HepG2 (cell line): ENCODE measurements at regions not wholly inside any gene's neighbourhood (a gene's known extent, or its start where the extent isn't known, plus 50 kb on each side); places are given as distances from the start of the nearest gene placed in this dataset.

Experiments
- ATAC-seq: fragments of 200-7000 bp; cut with Tn5 transposase; 3 replicates; pipeline ENCODE4 v1.9.1; 2020; ENCODE audit warnings: mild to moderate bottlenecking, moderate library complexity
- BruUV-seq: library from RNA; stranded (reverse); fragments of 400-500 nt; replicated peaks from 2 replicates; lab custom pipeline; 2021; lab: Mats Ljungman, UMichigan
- CTCF ChIA-PET: fragments of 300-600 bp; formaldehyde crosslinking; extraction: SDS; loops from one replicate; lab custom pipeline; 2021; ENCODE audit warnings: low total read pairs, inconsistent platforms, low intra/inter-chr PET ratio; lab: Yijun Ruan, JAX
- POLR2A ChIA-PET: fragments of 350-600 bp; sonication (Branson Sonifier 250); formaldehyde crosslinking; loops from one replicate; lab custom pipeline; 2020; ENCODE audit warnings: antibody characterized with exemption, inconsistent platforms; lab: Yijun Ruan, JAX
- DNase-seq: peaks from one replicate; pipeline ENCODE4 v3.0.0-alpha.2; 2015; ENCODE audit warnings: low spot score
- FAIRE-seq: peaks from 3 replicates; lab custom pipeline; 2011; peaks lifted over from hg19 to GRCh38; lab: Jason Lieb, UNC
- H2AFZ ChIP-seq: one replicate; pipeline ENCODE4 v1.6.1; 2011; ENCODE audit warnings: low read length, inconsistent platforms
- H3K27ac ChIP-seq: fragments of 300-600 bp; 3 replicates; pipeline ENCODE4 v1.8.0; 2011; ENCODE audit warnings: mixed run types, mild to moderate bottlenecking, mixed read lengths, low read length, inconsistent platforms; ENCODE audit not compliant: insufficient read depth; ENCODE audit errors: extremely low read length
- H3K27me3 ChIP-seq, 2 experiments: fragments of 200-600 bp in 1 of 2; 2 replicates in 1 of 2; 3 replicates in 1 of 2; pipeline versions ENCODE4 v1.6.0 to v1.8.0; 2011; ENCODE audit warnings: low read length in 2 of 2, mild to moderate bottlenecking in 2 of 2, moderate library complexity in 2 of 2, inconsistent platforms in 1 of 2; ENCODE audit not compliant: insufficient read depth in 2 of 2, control insufficient read depth in 1 of 2
- H3K36me3 ChIP-seq, 2 experiments: fragments of 200-600 bp in 1 of 2; replicated peaks in 1 of 2; 2 replicates in 1 of 2; 3 replicates in 1 of 2; pipeline versions ENCODE4 v1.5.1 to v1.8.0; 2011; ENCODE audit warnings: low read length in 2 of 2, inconsistent platforms in 1 of 2; ENCODE audit not compliant: insufficient read depth in 2 of 2, control insufficient read depth in 1 of 2
- H3K4me1 ChIP-seq: 2 replicates; pipeline ENCODE4 v1.5.1; 2012; ENCODE audit warnings: low read length, inconsistent platforms; ENCODE audit not compliant: insufficient read depth
- H3K4me2 ChIP-seq: 2 replicates; pipeline ENCODE4 v1.6.0; 2011; ENCODE audit warnings: low read depth, low read length, inconsistent platforms
- H3K4me3 ChIP-seq, 3 experiments: fragments of 200-600 bp in 1 of 3; sonication (generic), shearing (Covaris generic) in 1 of 3; replicated peaks in 1 of 3; 2 replicates each; pipeline ENCODE4 v1.5.1; 2011 to 2016; ENCODE audit warnings: low read length in 3 of 3, inconsistent platforms in 2 of 3, low read depth in 2 of 3, mild to moderate bottlenecking in 2 of 3, control low read depth in 1 of 3, mixed read lengths in 1 of 3; ENCODE audit not compliant: insufficient read depth in 1 of 3
- H3K79me2 ChIP-seq: one replicate; pipeline ENCODE4 v1.6.1; 2011; ENCODE audit warnings: low read length, inconsistent platforms; ENCODE audit not compliant: insufficient read depth
- H3K9ac ChIP-seq: 2 replicates; pipeline ENCODE4 v1.6.0; 2011; ENCODE audit warnings: mild to moderate bottlenecking, low read depth, low read length, inconsistent platforms; ENCODE audit not compliant: insufficient read depth
- H3K9me3 ChIP-seq: 2 replicates; pipeline ENCODE4 v1.5.1; 2012; ENCODE audit warnings: mild to moderate bottlenecking, low read length
- H4K20me1 ChIP-seq: 2 replicates; pipeline ENCODE4 v1.6.0; 2011; ENCODE audit warnings: inconsistent platforms, mild to moderate bottlenecking, low read length, moderate library complexity; ENCODE audit not compliant: insufficient read depth
- KDM4B ChIP-seq: sonication (generic); formaldehyde crosslinking; IDR thresholded peaks from 2 replicates; pipeline ENCODE4 v1.4.0; 2020; ENCODE audit warnings: missing genetic modification reagents
- PRPF4 ChIP-seq: fragments of 200-400 bp; formaldehyde crosslinking; IDR thresholded peaks from 2 replicates; pipeline ENCODE4 v1.6.1; 2016; ENCODE audit warnings: low read length, low read depth; ENCODE audit not compliant: poor library complexity, severe bottlenecking
- TEAD2 ChIP-seq: sonication (generic); formaldehyde crosslinking; IDR thresholded peaks from 2 replicates; pipeline ENCODE4 v1.9.0; 2021; ENCODE audit warnings: missing genetic modification reagents
- WIZ ChIP-seq: sonication (generic); formaldehyde crosslinking; IDR thresholded peaks from 2 replicates; pipeline ENCODE4 v1.5.1; 2020; ENCODE audit warnings: mild to moderate bottlenecking, missing genetic modification reagents
- ZFAT ChIP-seq: sonication (generic); formaldehyde crosslinking; conservative IDR thresholded peaks from 2 replicates; pipeline ENCODE4 v1.8.1; 2023; ENCODE audit warnings: missing genetic modification reagents, inconsistent platforms
- ZNF34 ChIP-seq: sonication (generic); formaldehyde crosslinking; IDR thresholded peaks from 2 replicates; pipeline ENCODE4 v1.4.0; 2020; ENCODE audit warnings: mild to moderate bottlenecking, missing genetic modification reagents, borderline replicate concordance
- ZNF780A ChIP-seq: sonication (generic); formaldehyde crosslinking; IDR thresholded peaks from 2 replicates; pipeline ENCODE4 v1.8.0; 2022; ENCODE audit warnings: mild to moderate bottlenecking, missing genetic modification reagents, moderate library complexity
- WGBS: methylation state at CpG from one replicate; pipeline ENCODE4 v1.1.6; 2017; ENCODE audit warnings: low lambda C conversion rate; 5-methylcytosine and 5-hydroxymethylcytosine counted together
- in situ Hi-C: cut with HindIII; loops from 2 replicates; pipeline ENCODE4 v1.10.0; 2017; ENCODE audit warnings: low pct_unique_long_range_greater_than_20kb; ENCODE audit not compliant: extremely low pct_ligation_motif_present
- intact Hi-C: fragments of 100-400 bp; cut with micrococcal nuclease; formaldehyde crosslinking; loops from one replicate; pipeline ENCODE4 v1.10.0; 2022; ENCODE audit not compliant: unreplicated experiment
- TF ChIP-seq, protein P1 (sequence below): sonication (generic); formaldehyde crosslinking; IDR thresholded peaks from 2 replicates; pipeline ENCODE4 v1.4.0; 2020; ENCODE audit warnings: missing genetic modification reagents, borderline replicate concordance
- TF ChIP-seq, protein P2 (sequence below): sonication (generic); formaldehyde crosslinking; IDR thresholded peaks from 2 replicates; pipeline ENCODE4 v1.8.1; 2023; ENCODE audit warnings: mild to moderate bottlenecking, missing genetic modification reagents, borderline replicate concordance
- TF ChIP-seq, protein P3 (sequence below): sonication (generic); formaldehyde crosslinking; IDR thresholded peaks from 2 replicates; pipeline ENCODE4 v1.5.1; 2020; ENCODE audit warnings: mild to moderate bottlenecking, missing genetic modification reagents, moderate library complexity
- TF ChIP-seq, protein P4 (sequence below): sonication (generic); formaldehyde crosslinking; IDR thresholded peaks from 2 replicates; pipeline ENCODE4 v1.4.0; 2020; ENCODE audit warnings: mild to moderate bottlenecking, missing genetic modification reagents, borderline replicate concordance

DNA sequence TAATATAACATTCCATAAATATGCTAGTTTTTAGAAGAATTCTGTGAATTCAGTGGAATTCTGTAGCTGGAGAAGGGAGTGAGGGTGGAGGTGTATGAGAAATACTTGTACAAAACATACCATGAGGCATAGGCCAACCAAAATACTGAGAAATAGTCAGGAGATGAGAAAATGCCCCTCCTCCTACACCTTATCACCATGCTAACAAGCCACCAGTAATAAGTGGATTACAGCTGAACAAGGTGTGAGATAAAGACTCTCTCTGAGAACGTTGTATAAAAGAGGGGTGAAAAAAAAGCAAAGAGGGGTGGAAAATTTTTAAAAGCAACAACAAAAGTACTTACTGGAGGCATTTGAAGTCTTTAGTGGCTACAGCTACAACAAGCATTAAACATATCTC is 90.4 kb upstream of the IGFBP3 start:
- H3K27ac ChIP-seq = no peak overlapping the region
- BruUV-seq = no TSS peak
- no peak overlapping the region for H3K9ac ChIP-seq
- intact Hi-C loops = no loop called here
- H3K27me3 ChIP-seq = peaks cover 0 to 6% of the 10 kb centered on the region in 2 experiments; a peak in 2 of 5 replicates
- H4K20me1 ChIP-seq = no peaks in the 10 kb centered on the region
- H2AFZ ChIP-seq = no peak overlapping the region
- POLR2A ChIA-PET = no interaction called here
- no peaks in the 10 kb centered on the region for H3K36me3 ChIP-seq
- FAIRE-seq = no peak
- in situ Hi-C loops = no loop called here
- H3K4me3 ChIP-seq = no peak overlapping the region
- WGBS = 0% methylated on average over 1 of the region's 1 CpG
- peaks cover 10% of the 10 kb centered on the region; the same call in 1 of the 2 replicates for H3K4me1 ChIP-seq
- CTCF ChIA-PET = no interaction called here
- no peaks in the 10 kb centered on the region for H3K79me2 ChIP-seq
- no peak for ATAC-seq
- H3K9me3 ChIP-seq = no peaks in the 10 kb centered on the region
- no peak for DNase-seq
- no peak overlapping the region for H3K4me2 ChIP-seq
- TF ChIP-seq, protein P1, sequence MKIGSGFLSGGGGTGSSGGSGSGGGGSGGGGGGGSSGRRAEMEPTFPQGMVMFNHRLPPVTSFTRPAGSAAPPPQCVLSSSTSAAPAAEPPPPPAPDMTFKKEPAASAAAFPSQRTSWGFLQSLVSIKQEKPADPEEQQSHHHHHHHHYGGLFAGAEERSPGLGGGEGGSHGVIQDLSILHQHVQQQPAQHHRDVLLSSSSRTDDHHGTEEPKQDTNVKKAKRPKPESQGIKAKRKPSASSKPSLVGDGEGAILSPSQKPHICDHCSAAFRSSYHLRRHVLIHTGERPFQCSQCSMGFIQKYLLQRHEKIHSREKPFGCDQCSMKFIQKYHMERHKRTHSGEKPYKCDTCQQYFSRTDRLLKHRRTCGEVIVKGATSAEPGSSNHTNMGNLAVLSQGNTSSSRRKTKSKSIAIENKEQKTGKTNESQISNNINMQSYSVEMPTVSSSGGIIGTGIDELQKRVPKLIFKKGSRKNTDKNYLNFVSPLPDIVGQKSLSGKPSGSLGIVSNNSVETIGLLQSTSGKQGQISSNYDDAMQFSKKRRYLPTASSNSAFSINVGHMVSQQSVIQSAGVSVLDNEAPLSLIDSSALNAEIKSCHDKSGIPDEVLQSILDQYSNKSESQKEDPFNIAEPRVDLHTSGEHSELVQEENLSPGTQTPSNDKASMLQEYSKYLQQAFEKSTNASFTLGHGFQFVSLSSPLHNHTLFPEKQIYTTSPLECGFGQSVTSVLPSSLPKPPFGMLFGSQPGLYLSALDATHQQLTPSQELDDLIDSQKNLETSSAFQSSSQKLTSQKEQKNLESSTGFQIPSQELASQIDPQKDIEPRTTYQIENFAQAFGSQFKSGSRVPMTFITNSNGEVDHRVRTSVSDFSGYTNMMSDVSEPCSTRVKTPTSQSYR (CRISPR knock-in tag) = no peak
- TF ChIP-seq, protein P2, sequence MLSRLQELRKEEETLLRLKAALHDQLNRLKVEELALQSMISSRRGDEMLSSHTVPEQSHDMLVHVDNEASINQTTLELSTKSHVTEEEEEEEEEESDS (CRISPR knock-in tag) = no peak
- TF ChIP-seq WIZ (no peak), ZFAT (CRISPR knock-in tag) (no peak), PRPF4 (no peak), KDM4B (no peak), ZNF34 (CRISPR knock-in tag) (no peak), ZNF780A (CRISPR knock-in tag) (no peak), TEAD2 (CRISPR knock-in tag) (no peak)
- TF ChIP-seq, protein P3, sequence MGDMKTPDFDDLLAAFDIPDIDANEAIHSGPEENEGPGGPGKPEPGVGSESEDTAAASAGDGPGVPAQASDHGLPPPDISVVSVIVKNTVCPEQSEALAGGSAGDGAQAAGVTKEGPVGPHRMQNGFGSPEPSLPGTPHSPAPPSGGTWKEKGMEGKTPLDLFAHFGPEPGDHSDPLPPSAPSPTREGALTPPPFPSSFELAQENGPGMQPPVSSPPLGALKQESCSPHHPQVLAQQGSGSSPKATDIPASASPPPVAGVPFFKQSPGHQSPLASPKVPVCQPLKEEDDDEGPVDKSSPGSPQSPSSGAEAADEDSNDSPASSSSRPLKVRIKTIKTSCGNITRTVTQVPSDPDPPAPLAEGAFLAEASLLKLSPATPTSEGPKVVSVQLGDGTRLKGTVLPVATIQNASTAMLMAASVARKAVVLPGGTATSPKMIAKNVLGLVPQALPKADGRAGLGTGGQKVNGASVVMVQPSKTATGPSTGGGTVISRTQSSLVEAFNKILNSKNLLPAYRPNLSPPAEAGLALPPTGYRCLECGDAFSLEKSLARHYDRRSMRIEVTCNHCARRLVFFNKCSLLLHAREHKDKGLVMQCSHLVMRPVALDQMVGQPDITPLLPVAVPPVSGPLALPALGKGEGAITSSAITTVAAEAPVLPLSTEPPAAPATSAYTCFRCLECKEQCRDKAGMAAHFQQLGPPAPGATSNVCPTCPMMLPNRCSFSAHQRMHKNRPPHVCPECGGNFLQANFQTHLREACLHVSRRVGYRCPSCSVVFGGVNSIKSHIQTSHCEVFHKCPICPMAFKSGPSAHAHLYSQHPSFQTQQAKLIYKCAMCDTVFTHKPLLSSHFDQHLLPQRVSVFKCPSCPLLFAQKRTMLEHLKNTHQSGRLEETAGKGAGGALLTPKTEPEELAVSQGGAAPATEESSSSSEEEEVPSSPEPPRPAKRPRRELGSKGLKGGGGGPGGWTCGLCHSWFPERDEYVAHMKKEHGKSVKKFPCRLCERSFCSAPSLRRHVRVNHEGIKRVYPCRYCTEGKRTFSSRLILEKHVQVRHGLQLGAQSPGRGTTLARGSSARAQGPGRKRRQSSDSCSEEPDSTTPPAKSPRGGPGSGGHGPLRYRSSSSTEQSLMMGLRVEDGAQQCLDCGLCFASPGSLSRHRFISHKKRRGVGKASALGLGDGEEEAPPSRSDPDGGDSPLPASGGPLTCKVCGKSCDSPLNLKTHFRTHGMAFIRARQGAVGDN (CRISPR knock-in tag) = no peak
- TF ChIP-seq, protein P4, sequence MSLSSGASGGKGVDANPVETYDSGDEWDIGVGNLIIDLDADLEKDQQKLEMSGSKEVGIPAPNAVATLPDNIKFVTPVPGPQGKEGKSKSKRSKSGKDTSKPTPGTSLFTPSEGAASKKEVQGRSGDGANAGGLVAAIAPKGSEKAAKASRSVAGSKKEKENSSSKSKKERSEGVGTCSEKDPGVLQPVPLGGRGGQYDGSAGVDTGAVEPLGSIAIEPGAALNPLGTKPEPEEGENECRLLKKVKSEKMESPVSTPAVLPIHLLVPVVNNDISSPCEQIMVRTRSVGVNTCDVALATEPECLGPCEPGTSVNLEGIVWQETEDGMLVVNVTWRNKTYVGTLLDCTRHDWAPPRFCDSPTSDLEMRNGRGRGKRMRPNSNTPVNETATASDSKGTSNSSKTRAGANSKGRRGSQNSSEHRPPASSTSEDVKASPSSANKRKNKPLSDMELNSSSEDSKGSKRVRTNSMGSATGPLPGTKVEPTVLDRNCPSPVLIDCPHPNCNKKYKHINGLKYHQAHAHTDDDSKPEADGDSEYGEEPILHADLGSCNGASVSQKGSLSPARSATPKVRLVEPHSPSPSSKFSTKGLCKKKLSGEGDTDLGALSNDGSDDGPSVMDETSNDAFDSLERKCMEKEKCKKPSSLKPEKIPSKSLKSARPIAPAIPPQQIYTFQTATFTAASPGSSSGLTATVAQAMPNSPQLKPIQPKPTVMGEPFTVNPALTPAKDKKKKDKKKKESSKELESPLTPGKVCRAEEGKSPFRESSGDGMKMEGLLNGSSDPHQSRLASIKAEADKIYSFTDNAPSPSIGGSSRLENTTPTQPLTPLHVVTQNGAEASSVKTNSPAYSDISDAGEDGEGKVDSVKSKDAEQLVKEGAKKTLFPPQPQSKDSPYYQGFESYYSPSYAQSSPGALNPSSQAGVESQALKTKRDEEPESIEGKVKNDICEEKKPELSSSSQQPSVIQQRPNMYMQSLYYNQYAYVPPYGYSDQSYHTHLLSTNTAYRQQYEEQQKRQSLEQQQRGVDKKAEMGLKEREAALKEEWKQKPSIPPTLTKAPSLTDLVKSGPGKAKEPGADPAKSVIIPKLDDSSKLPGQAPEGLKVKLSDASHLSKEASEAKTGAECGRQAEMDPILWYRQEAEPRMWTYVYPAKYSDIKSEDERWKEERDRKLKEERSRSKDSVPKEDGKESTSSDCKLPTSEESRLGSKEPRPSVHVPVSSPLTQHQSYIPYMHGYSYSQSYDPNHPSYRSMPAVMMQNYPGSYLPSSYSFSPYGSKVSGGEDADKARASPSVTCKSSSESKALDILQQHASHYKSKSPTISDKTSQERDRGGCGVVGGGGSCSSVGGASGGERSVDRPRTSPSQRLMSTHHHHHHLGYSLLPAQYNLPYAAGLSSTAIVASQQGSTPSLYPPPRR (CRISPR knock-in tag) = no peak
